GM12891 (cell line): ENCODE measurements at regions not wholly inside any gene's neighbourhood (a gene's known extent, or its start where the extent isn't known, plus 50 kb on each side); places are given as distances from the start of the nearest gene placed in this dataset.

ENCODE experiments used
- PAX5 ChIP-seq: IDR thresholded peaks from 2 replicates; pipeline ENCODE4 v1.6.1; 2011; ENCODE audit warnings: low read length, moderate library complexity, mild to moderate bottlenecking; ENCODE audit not compliant: insufficient read depth, severe bottlenecking
- POLR2A ChIP-seq: IDR thresholded peaks from 2 replicates; pipeline ENCODE4 v1.6.1; 2011; ENCODE audit warnings: low read depth, low read length, control low read depth
- POLR2AphosphoS5 ChIP-seq: IDR thresholded peaks from 2 replicates; pipeline ENCODE4 v1.6.1; 2011; ENCODE audit warnings: low read depth, low read length, control low read depth
- POU2F2 ChIP-seq: IDR thresholded peaks from 2 replicates; pipeline ENCODE4 v1.6.1; 2011; ENCODE audit warnings: low read depth, mild to moderate bottlenecking, control low read depth, low read length, moderate library complexity
- SPI1 ChIP-seq: IDR thresholded peaks from 2 replicates; pipeline ENCODE4 v1.6.1; 2011; ENCODE audit warnings: low read depth, low read length, control low read depth
- TAF1 ChIP-seq: IDR thresholded peaks from 2 replicates; pipeline ENCODE4 v1.6.1; 2011; ENCODE audit warnings: low read depth, low read length, control low read depth

- TF ChIP-seq POLR2AphosphoS5 (no peak), POLR2A (no peak), TAF1 (no peak), POU2F2 (no peak), SPI1 (no peak), PAX5 (no peak)
These were observed 115.9 kb upstream of the CCNG1 start for GRCh38 chr5:163321511-163321910.
